PC-3 (cell line): ENCODE measurements at regions not wholly inside any gene's neighbourhood (a gene's known extent, or its start where the extent isn't known, plus 50 kb on each side); places are given as distances from the start of the nearest gene placed in this dataset.

ENCODE experiments used
- ATAC-seq: fragments of 200-7000 bp; cut with Tn5 transposase; 2 replicates; pipeline ENCODE4 v1.9.1; 2020; ENCODE audit warnings: mild to moderate bottlenecking, moderate library complexity
- BruUV-seq: library from RNA; stranded (reverse); fragments of 400-500 nt; replicated peaks from 2 replicates; lab custom pipeline; 2021; lab: Mats Ljungman, UMichigan
- CTCF ChIA-PET: fragments of 300-600 bp; sonication (Branson Sonifier 250); formaldehyde crosslinking; loops from one replicate; lab custom pipeline; 2022; ENCODE audit warnings: antibody characterized with exemption; lab: Charles Lee
- POLR2A ChIA-PET: fragments of 300-600 bp; sonication (Branson Sonifier 250); formaldehyde crosslinking; loops from one replicate; lab custom pipeline; 2022; ENCODE audit warnings: antibody characterized with exemption; ENCODE audit not compliant: unreplicated experiment; lab: Charles Lee
- DNase-seq: peaks from one replicate; pipeline ENCODE4 v3.0.0-alpha.2; 2015
- H2AFZ ChIP-seq: fragments of 300-600 bp; sonication (generic); 2 replicates; pipeline ENCODE4 v1.6.0; 2016; ENCODE audit warnings: antibody characterized with exemption, low read length
- H3F3A ChIP-seq: fragments of 300-600 bp; sonication (generic); one replicate; pipeline ENCODE4 v1.6.0; 2017; ENCODE audit warnings: antibody characterized with exemption, low read length, control low read depth, mild to moderate bottlenecking; ENCODE audit not compliant: unreplicated experiment
- H3K27ac ChIP-seq: fragments of 300-600 bp; sonication (generic); 2 replicates; pipeline ENCODE4 v1.5.1; 2016; ENCODE audit warnings: mild to moderate bottlenecking, low read length
- H3K27me3 ChIP-seq: fragments of 300-600 bp; sonication (generic); 2 replicates; pipeline ENCODE4 v1.6.1; 2016; ENCODE audit warnings: low read length, mixed read lengths
- H3K36me3 ChIP-seq: fragments of 300-600 bp; sonication (generic); 2 replicates; pipeline ENCODE4 v1.6.1; 2016; ENCODE audit warnings: low read depth, mixed run types, low read length, mixed read lengths
- H3K4me1 ChIP-seq: fragments of 300-600 bp; sonication (generic); 2 replicates; pipeline ENCODE4 v1.5.1; 2016; ENCODE audit warnings: low read length; ENCODE audit not compliant: insufficient read depth
- H3K4me2 ChIP-seq: fragments of 300-600 bp; sonication (generic); 2 replicates; pipeline ENCODE4 v1.6.0; 2016; ENCODE audit warnings: low read length
- H3K4me3 ChIP-seq: fragments of 300-600 bp; sonication (generic); 2 replicates; pipeline ENCODE4 v1.5.1; 2016; ENCODE audit warnings: mild to moderate bottlenecking, low read length, mixed read lengths
- H3K79me2 ChIP-seq: fragments of 300-600 bp; sonication (generic); 2 replicates; pipeline ENCODE4 v1.6.1; 2017; ENCODE audit warnings: low read length, mixed read lengths
- H3K9ac ChIP-seq: fragments of 300-600 bp; sonication (generic); 2 replicates; pipeline ENCODE4 v1.6.0; 2016; ENCODE audit warnings: mild to moderate bottlenecking, low read length
- H3K9me2 ChIP-seq: fragments of 300-600 bp; sonication (generic); replicated peaks from 2 replicates; pipeline ENCODE4 v1.6.1; 2016; ENCODE audit warnings: mixed run types, low read length, mixed read lengths
- H3K9me3 ChIP-seq: fragments of 300-600 bp; sonication (generic); 2 replicates; pipeline ENCODE4 v1.6.1; 2016; ENCODE audit warnings: low read length, mixed read lengths
- H4K20me1 ChIP-seq: fragments of 300-600 bp; sonication (generic); 2 replicates; pipeline ENCODE4 v1.6.1; 2016; ENCODE audit warnings: low read length, mixed read lengths
- EZH2 ChIP-seq: fragments of 300-600 bp; sonication (generic); IDR thresholded peaks from one replicate; pipeline ENCODE4 v1.6.1; 2017; ENCODE audit warnings: antibody characterized with exemption, mild to moderate bottlenecking, low read length; ENCODE audit not compliant: unreplicated experiment
- EZH2phosphoT487 ChIP-seq: fragments of 300-600 bp; sonication (generic); IDR thresholded peaks from 2 replicates; pipeline ENCODE4 v1.6.1; 2018; ENCODE audit warnings: mild to moderate bottlenecking, antibody characterized with exemption, low read length, borderline replicate concordance
- intact Hi-C: fragments of 100-400 bp; cut with micrococcal nuclease; formaldehyde crosslinking; loops from 2 replicates; pipeline ENCODE4 v1.9.0; 2023
- TF ChIP-seq, protein P1 (sequence below): fragments of 300-600 bp; sonication (generic); conservative IDR thresholded peaks from 2 replicates; pipeline ENCODE4 v1.5.1; 2017; ENCODE audit warnings: antibody characterized with exemption, low read depth, mild to moderate bottlenecking, low read length

DNA sequence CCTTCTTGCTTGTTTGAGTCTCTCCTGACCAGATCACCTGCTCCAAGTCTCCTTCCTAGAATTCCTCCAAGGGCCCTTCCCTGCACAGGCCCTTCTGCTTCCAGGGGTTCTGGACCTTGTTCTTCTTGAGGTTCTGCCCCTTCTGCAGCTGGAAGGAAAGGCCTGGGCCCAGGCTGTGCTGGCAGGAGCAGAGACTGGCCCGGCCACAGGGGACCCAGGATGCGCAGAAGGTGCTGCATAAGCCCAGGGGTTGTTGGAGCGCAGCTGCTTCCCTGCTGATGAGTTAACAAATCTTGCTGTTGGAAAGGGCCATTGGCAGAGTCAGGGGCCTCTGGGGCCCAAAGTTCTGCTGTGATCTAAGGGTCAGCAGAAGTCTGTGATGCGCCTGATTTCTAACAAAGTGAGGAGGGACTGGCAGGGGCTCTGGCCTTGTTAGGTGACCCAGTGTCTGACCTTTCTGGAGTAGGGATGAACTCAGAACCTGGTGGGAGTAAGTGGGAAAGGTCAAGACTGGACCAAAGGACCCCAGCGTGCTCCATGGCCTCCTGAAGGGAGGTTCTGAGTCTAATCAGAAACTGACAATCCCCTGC, 509.8 kb downstream of the PTPRU start:
- no peak for TF ChIP-seq EZH2
- TF ChIP-seq, protein P1, sequence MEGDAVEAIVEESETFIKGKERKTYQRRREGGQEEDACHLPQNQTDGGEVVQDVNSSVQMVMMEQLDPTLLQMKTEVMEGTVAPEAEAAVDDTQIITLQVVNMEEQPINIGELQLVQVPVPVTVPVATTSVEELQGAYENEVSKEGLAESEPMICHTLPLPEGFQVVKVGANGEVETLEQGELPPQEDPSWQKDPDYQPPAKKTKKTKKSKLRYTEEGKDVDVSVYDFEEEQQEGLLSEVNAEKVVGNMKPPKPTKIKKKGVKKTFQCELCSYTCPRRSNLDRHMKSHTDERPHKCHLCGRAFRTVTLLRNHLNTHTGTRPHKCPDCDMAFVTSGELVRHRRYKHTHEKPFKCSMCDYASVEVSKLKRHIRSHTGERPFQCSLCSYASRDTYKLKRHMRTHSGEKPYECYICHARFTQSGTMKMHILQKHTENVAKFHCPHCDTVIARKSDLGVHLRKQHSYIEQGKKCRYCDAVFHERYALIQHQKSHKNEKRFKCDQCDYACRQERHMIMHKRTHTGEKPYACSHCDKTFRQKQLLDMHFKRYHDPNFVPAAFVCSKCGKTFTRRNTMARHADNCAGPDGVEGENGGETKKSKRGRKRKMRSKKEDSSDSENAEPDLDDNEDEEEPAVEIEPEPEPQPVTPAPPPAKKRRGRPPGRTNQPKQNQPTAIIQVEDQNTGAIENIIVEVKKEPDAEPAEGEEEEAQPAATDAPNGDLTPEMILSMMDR: no peak
- no peak for TF ChIP-seq EZH2phosphoT487
- H3K36me3 ChIP-seq: no peaks in the 10 kb centered on the region
- H3K9ac ChIP-seq: no peak overlapping the region
- no peaks in the 10 kb centered on the region for H3F3A ChIP-seq
- no peaks in the 10 kb centered on the region for H3K4me1 ChIP-seq
- no peaks in the 10 kb centered on the region for H3K9me3 ChIP-seq
- H3K9me2 ChIP-seq: no peaks in the 10 kb centered on the region
- no peaks in the 10 kb centered on the region for H3K79me2 ChIP-seq
- H3K27ac ChIP-seq: no peak overlapping the region
- ChIA-PET CTCF (no interaction called here), POLR2A (no interaction called here)
- H4K20me1 ChIP-seq: no peaks in the 10 kb centered on the region
- no TSS peak for BruUV-seq
- intact Hi-C loops: no loop called here
- DNase-seq (no peak), ATAC-seq (no peak)
- peaks cover 19% of the 10 kb centered on the region for H3K27me3 ChIP-seq
- no peak overlapping the region for H2AFZ ChIP-seq
- H3K4me3 ChIP-seq: no peak overlapping the region
- no peak overlapping the region for H3K4me2 ChIP-seq

DNA sequence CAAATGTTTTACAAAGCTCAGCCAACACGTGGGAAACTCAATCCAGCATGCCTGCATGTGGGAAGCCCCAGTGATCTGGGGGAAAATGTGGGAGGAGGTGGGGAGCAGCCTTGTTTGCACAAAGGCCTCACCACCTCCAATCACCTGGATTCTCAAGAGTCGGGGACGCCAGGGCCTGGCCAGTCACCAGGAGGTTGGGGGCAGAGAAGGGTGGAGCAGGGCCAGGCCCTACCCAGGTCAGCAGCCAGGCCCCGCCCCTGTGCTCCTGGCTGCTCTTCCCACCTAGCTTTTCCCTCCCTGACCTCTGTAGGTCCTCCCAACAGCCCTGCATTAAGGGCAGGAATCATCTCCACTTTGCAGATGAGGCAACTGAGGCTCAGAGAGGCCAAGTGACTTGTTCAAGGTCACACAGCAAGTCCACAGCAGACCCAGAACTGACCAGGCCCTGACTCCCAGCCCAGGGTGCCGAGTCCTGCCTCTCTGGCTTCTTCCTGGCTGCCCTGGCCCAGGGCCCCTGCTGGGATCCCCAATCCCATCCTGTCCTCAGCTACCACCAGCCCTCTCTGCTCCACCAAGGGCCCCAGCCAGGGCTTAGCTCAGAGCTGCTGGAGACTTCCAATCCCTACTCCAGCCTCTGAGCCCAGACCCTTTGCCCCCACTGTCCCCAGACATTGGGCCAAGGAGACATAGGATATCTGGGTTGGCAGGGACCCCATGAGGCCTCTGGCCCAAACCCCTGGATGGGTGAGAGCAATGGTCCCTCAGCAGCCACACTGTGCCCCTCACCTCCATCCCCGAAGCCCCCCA, 508.6 kb downstream of the PTPRU start:
- H3K36me3 ChIP-seq: no peaks in the 10 kb centered on the region
- H3F3A ChIP-seq: no peaks in the 10 kb centered on the region
- H3K27ac ChIP-seq: no peak overlapping the region
- POLR2A ChIA-PET: no interaction called here
- intact Hi-C loops: no loop called here
- H3K4me2 ChIP-seq: no peak overlapping the region
- no peaks in the 10 kb centered on the region for H3K9me3 ChIP-seq
- H3K9ac ChIP-seq: no peak overlapping the region
- TF ChIP-seq, protein P1: no peak
- TF ChIP-seq EZH2 (no peak), EZH2phosphoT487 (no peak)
- DNase-seq (no peak), ATAC-seq (no peak)
- H3K4me1 ChIP-seq: no peaks in the 10 kb centered on the region
- H3K4me3 ChIP-seq: no peak overlapping the region
- peaks cover 31% of the 10 kb centered on the region for H3K27me3 ChIP-seq
- CTCF ChIA-PET: no interaction called here
- H3K9me2 ChIP-seq: no peaks in the 10 kb centered on the region
- BruUV-seq: no TSS peak
- H4K20me1 ChIP-seq: no peaks in the 10 kb centered on the region
- H2AFZ ChIP-seq: no peak overlapping the region
- no peaks in the 10 kb centered on the region for H3K79me2 ChIP-seq

DNA sequence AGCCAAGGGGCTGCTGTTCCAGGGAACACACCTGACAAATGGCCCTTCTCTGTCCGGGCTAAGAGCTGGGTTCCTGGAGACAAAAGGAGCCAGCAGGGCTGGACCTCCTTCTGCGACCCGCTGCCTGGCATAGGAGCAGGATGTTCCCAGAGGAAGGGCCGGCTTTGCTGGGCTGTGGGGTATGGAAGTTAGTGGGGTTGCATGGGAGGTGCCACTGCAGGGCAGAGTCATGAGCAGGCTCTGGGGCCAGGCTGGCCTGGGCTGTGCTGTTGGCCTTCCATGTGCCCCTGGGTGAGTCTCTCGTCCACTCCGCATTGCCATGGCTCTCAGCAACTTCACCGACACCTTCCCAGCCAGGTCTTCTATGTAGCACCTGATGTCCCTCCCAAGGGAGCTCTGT, 507.6 kb downstream of the PTPRU start:
- intact Hi-C loops: no loop called here
- Histone ChIP-seq H3K9ac (no peak overlapping the region), H3F3A (no peaks in the 10 kb centered on the region), H4K20me1 (no peaks in the 10 kb centered on the region), H3K4me1 (no peaks in the 10 kb centered on the region), H3K9me2 (no peaks in the 10 kb centered on the region), H3K79me2 (no peaks in the 10 kb centered on the region), H3K27me3 (peaks cover 31% of the 10 kb centered on the region), H3K4me3 (no peak overlapping the region), H2AFZ (no peak overlapping the region), H3K4me2 (no peak overlapping the region), H3K36me3 (no peaks in the 10 kb centered on the region), H3K9me3 (no peaks in the 10 kb centered on the region), H3K27ac (no peak overlapping the region)
- BruUV-seq: no TSS peak
- TF ChIP-seq EZH2phosphoT487 (no peak), EZH2 (no peak)
- TF ChIP-seq, protein P1: no peak
- DNase-seq: no peak
- POLR2A ChIA-PET: no interaction called here
- CTCF ChIA-PET: no interaction called here
- ATAC-seq: no peak
